GM13977 (cell line): ENCODE measurements at regions not wholly inside any gene's neighbourhood (a gene's known extent, or its start where the extent isn't known, plus 50 kb on each side); places are given as distances from the start of the nearest gene placed in this dataset.

Source experiments
- DNase-seq: peaks from one replicate; pipeline ENCODE4 v3.0.0; 2012; ENCODE audit warnings: low spot score
- CTCF ChIP-seq: IDR thresholded peaks from 2 replicates; pipeline ENCODE4 v1.5.1; 2012; ENCODE audit warnings: mild to moderate bottlenecking, control low read depth; ENCODE audit not compliant: insufficient read depth; ENCODE audit errors: extremely low read depth, missing control alignments
- in situ Hi-C: fragments of 300-500 bp; cut with MboI; formaldehyde crosslinking; loops from one replicate; pipeline ENCODE4 v1.12.0; 2022; ENCODE audit warnings: low sequenced_read_pairs, low pct_unique_long_range_greater_than_20kb, mixed read lengths, inconsistent platforms; ENCODE audit not compliant: unreplicated experiment

DNA sequence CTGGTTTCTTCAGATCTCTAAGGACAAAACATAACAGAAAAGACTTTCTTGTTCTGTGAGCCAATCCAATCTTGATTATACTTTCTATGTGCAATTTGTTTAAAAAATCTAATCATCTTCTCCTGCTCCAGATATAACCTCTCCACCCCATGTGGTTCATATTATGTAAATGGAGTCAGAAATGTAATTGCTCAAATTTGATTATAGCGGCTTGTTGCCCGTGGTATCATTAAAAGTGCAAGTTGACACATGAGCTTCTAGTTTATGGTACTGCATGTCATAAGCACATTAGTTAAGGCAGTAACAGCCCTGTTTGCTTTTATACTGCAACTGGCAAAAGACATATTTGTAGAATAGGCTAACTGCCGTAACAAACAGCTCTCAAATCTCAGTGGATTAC is 715.1 kb upstream of the CDH7 start:
- in situ Hi-C loops = no loop called here
- no peak for TF ChIP-seq CTCF
- no peak for DNase-seq

DNA sequence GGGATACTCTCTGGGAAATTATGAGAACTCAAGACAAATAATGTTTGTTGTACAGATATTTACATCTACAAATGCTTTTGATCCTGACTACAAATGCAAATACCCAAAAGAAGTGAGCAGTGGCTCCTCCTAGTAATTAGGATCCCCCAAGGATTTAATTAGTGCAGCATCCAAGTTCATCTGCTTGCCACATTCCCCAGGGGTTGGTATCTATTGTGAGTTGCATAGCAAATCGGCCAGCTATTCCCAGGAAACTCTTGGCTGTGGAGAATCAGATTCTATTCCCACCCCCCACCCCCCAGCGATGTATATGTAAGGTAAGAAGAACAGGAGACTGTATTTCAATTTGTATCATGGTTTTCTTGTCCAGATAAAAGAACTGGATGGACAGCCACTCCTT is 725.1 kb upstream of the CDH7 start:
- DNase-seq = no peak
- no peak for TF ChIP-seq CTCF
- in situ Hi-C loops = no loop called here

DNA sequence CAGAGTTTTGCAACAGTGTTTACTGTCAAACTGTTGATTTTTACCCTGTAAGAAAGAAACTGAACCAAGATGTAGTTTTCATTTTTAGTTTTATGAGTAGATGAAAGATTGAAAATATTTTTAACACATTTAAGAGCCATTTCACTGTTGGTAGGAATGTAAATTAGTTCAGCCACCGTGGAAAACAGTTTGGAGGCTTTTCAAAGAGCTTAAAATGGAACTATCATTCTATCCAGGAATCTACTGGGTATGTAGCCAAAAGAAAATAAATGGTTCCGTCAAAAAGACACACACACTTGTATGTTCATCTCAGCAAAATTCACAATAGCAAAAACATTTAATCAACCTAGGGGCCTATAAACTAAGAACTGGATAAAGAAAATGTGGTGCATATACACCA is 729.8 kb upstream of the CDH7 start:
- no peak for TF ChIP-seq CTCF
- no peak for DNase-seq
- in situ Hi-C loops = no loop called here

- no peak for TF ChIP-seq CTCF
- in situ Hi-C loops = no loop called here
- DNase-seq = no peak
Observed at GRCh38 chr18:65018184-65018583, 732.6 kb upstream of the CDH7 start.

- no peak for DNase-seq
- in situ Hi-C loops = no loop called here
- no peak for TF ChIP-seq CTCF
Observed at GRCh38 chr18:65017372-65017760, 733.4 kb upstream of the CDH7 start.

DNA sequence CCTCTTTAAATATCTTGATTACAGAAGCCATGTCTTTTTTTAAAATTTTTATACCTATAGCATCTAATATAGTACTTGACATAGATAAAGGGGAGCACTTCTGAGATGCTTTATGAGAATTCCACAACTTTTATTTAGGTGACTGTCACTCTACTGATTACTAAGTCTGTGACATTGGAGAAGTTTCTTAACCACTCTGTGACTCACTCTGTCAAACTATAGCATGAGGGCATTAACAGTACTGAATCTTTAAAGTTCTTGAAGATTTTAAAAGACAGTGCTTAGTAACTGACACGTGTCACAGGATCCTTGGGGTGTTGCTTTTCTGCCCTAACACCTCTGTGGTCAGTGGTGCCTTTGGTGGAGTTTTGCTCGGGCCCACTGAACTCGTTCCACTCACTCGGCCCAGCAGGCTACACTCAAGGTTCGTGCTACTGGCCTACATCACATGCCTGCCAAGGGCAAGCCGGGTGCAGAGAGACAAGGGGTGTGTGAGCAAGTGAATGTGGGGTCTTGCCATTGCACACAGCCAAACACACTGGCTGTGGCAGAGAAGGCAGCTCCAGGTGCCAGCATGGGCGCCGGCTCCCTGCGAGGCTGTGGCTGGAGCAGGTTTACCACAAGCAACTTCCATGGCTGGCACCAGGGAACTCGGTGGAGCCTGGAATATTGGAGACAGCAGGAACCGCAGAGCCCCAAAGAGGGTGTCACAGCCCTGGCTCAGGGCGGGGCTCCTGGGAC is 734.0 kb upstream of the CDH7 start:
- DNase-seq = no peak
- in situ Hi-C loops = no loop called here
- no peak for TF ChIP-seq CTCF
